Neutrophil (primary cell): ENCODE measurements at regions not wholly inside any gene's neighbourhood (a gene's known extent, or its start where the extent isn't known, plus 50 kb on each side); places are given as distances from the start of the nearest gene placed in this dataset.

Experiments used
- H3K27ac ChIP-seq: fragments of 200-600 bp; sonication (generic); 2 replicates; pipeline ENCODE4 v1.5.1; 2016; ENCODE audit warnings: mild to moderate bottlenecking, moderate library complexity
- H3K27me3 ChIP-seq: fragments of 200-600 bp; sonication (generic); 2 replicates; pipeline ENCODE4 v1.6.0; 2016; ENCODE audit warnings: mild to moderate bottlenecking
- H3K36me3 ChIP-seq: fragments of 200-600 bp; sonication (generic); 2 replicates; pipeline ENCODE4 v1.5.1; 2017
- H3K4me1 ChIP-seq, 2 experiments: fragments of 200-600 bp in 1 of 2; sonication (generic) in 1 of 2; 1 replicate in 1 of 2; 2 replicates in 1 of 2; pipeline versions ENCODE4 v1.5.1 to v1.6.1; 2013 to 2016; ENCODE audit warnings: low read depth in 1 of 2, low read length in 1 of 2, mild to moderate bottlenecking in 1 of 2, moderate library complexity in 1 of 2; ENCODE audit not compliant: control insufficient read depth in 1 of 2, insufficient read depth in 1 of 2
- H3K4me3 ChIP-seq, 2 experiments: fragments of 200-600 bp in 1 of 2; sonication (generic) in 1 of 2; 1 replicate in 1 of 2; 2 replicates in 1 of 2; pipeline ENCODE4 v1.5.1; 2013 to 2016; ENCODE audit warnings: low read depth in 1 of 2, low read length in 1 of 2, mild to moderate bottlenecking in 1 of 2, moderate library complexity in 1 of 2
- H3K9me3 ChIP-seq: fragments of 200-600 bp; sonication (generic); 2 replicates; pipeline ENCODE4 v1.5.1; 2016
- CTCF ChIP-seq: fragments of 200-600 bp; sonication (generic); IDR thresholded peaks from 2 replicates; pipeline ENCODE4 v1.5.1; 2016; ENCODE audit warnings: antibody characterized with exemption

GRCh38 chr2:196316050-196316430, 144.7 kb upstream of the STK17B start:
- TF ChIP-seq CTCF = no peak
- H3K4me3 ChIP-seq = no peak overlapping the region
- no peaks in the 10 kb centered on the region for H3K4me1 ChIP-seq

GRCh38 chr2:196318517-196319377, 147.4 kb upstream of the STK17B start:
- Histone ChIP-seq H3K27ac (no peak overlapping the region), H3K36me3 (no peaks in the 10 kb centered on the region), H3K27me3 (no peaks in the 10 kb centered on the region), H3K9me3 (no peaks in the 10 kb centered on the region), H3K4me3 (no peak overlapping the region), H3K4me1 (no peaks in the 10 kb centered on the region)
- TF ChIP-seq CTCF = no peak

More at GRCh38 chr2:196316050-196316430, 144.7 kb upstream of the STK17B start:
- Histone ChIP-seq H3K9me3 (no peaks in the 10 kb centered on the region), H3K27ac (no peak overlapping the region), H3K27me3 (no peaks in the 10 kb centered on the region), H3K36me3 (no peaks in the 10 kb centered on the region)

GRCh38 chr2:196322973-196323810, 151.8 kb upstream of the STK17B start:
- Histone ChIP-seq H3K4me3 (no peak overlapping the region), H3K27ac (no peak overlapping the region), H3K36me3 (no peaks in the 10 kb centered on the region), H3K9me3 (no peaks in the 10 kb centered on the region), H3K27me3 (no peaks in the 10 kb centered on the region), H3K4me1 (no peaks in the 10 kb centered on the region)
- no peak for TF ChIP-seq CTCF

- no peak for TF ChIP-seq CTCF
Measured at GRCh38 chr2:196324211-196324610, 152.8 kb upstream of the STK17B start.

GRCh38 chr2:196328088-196328680, 156.8 kb upstream of the STK17B start:
- no peak for TF ChIP-seq CTCF
- Histone ChIP-seq H3K4me1 (no peaks in the 10 kb centered on the region), H3K27me3 (no peaks in the 10 kb centered on the region), H3K4me3 (no peak overlapping the region), H3K27ac (no peak overlapping the region), H3K9me3 (no peaks in the 10 kb centered on the region), H3K36me3 (no peaks in the 10 kb centered on the region)

More at GRCh38 chr2:196324211-196324610, 152.8 kb upstream of the STK17B start:
- Histone ChIP-seq H3K27me3 (no peaks in the 10 kb centered on the region), H3K9me3 (no peaks in the 10 kb centered on the region), H3K36me3 (no peaks in the 10 kb centered on the region), H3K4me3 (no peak overlapping the region), H3K27ac (no peak overlapping the region), H3K4me1 (no peaks in the 10 kb centered on the region)
